Keratinocyte (primary cell): ENCODE measurements at regions not wholly inside any gene's neighbourhood (a gene's known extent, or its start where the extent isn't known, plus 50 kb on each side); places are given as distances from the start of the nearest gene placed in this dataset.

Experiments
- DNase-seq: peaks from one replicate; pipeline ENCODE4 v3.0.0-alpha.2; 2011; ENCODE audit warnings: low read depth, missing footprints, low spot score
- FAIRE-seq: peaks from 2 replicates; lab custom pipeline; 2011; peaks lifted over from hg19 to GRCh38; lab: Jason Lieb, UNC
- H2AFZ ChIP-seq: 2 replicates; pipeline ENCODE4 v1.6.0; 2012; ENCODE audit warnings: low read length, control low read depth, inconsistent platforms; ENCODE audit not compliant: control insufficient read depth
- H3K27ac ChIP-seq: 2 replicates; pipeline ENCODE4 v1.5.1; 2011; ENCODE audit warnings: low read length; ENCODE audit not compliant: control insufficient read depth, insufficient read depth
- H3K27me3 ChIP-seq: 3 replicates; pipeline ENCODE4 v1.6.0; 2011; ENCODE audit warnings: low read length; ENCODE audit not compliant: control insufficient read depth, insufficient read depth; ENCODE audit errors: extremely low read depth
- H3K36me3 ChIP-seq, 2 experiments: 2 replicates in 1 of 2; 3 replicates in 1 of 2; pipeline ENCODE4 v1.5.1; 2011; ENCODE audit warnings: low read length in 2 of 2, mild to moderate bottlenecking in 1 of 2; ENCODE audit not compliant: control insufficient read depth in 2 of 2, insufficient read depth in 2 of 2; ENCODE audit errors: extremely low read depth in 1 of 2
- H3K4me1 ChIP-seq: 3 replicates; pipeline ENCODE4 v1.5.1; 2011; ENCODE audit warnings: low read length; ENCODE audit not compliant: control insufficient read depth, insufficient read depth; ENCODE audit errors: extremely low read depth
- H3K4me2 ChIP-seq: 3 replicates; pipeline ENCODE4 v1.6.0; 2011; ENCODE audit warnings: low read depth, low read length; ENCODE audit not compliant: control insufficient read depth, insufficient read depth; ENCODE audit errors: extremely low read depth
- H3K4me3 ChIP-seq, 3 experiments: fragments of 200-600 bp in 1 of 3; sonication (generic) in 1 of 3; 2 replicates in 2 of 3; 3 replicates in 1 of 3; pipeline ENCODE4 v1.5.1; 2011 to 2016; ENCODE audit warnings: low read length in 3 of 3, mild to moderate bottlenecking in 3 of 3, control low read depth in 2 of 3, inconsistent platforms in 1 of 3, low read depth in 1 of 3, mixed read lengths in 1 of 3, mixed run types in 1 of 3, moderate library complexity in 1 of 3; ENCODE audit not compliant: control insufficient read depth in 2 of 3, insufficient read depth in 2 of 3; ENCODE audit errors: extremely low read depth in 1 of 3
- H3K79me2 ChIP-seq: 2 replicates; pipeline ENCODE4 v1.6.0; 2012; ENCODE audit warnings: low read length; ENCODE audit not compliant: control insufficient read depth, insufficient read depth
- H3K9ac ChIP-seq: 3 replicates; pipeline ENCODE4 v1.6.0; 2011; ENCODE audit warnings: low read length; ENCODE audit not compliant: control insufficient read depth, insufficient read depth; ENCODE audit errors: extremely low read depth
- H3K9me1 ChIP-seq: 3 replicates; pipeline ENCODE4 v1.6.0; 2011; ENCODE audit warnings: low read length; ENCODE audit not compliant: control insufficient read depth, insufficient read depth; ENCODE audit errors: extremely low read depth
- H3K9me3 ChIP-seq: 2 replicates; pipeline ENCODE4 v1.5.1; 2012; ENCODE audit warnings: low read depth, low read length; ENCODE audit not compliant: control insufficient read depth
- H4K20me1 ChIP-seq: 3 replicates; pipeline ENCODE4 v1.6.0; 2011; ENCODE audit warnings: low read length; ENCODE audit not compliant: control insufficient read depth, insufficient read depth; ENCODE audit errors: extremely low read depth
- CTCF ChIP-seq, 3 experiments: IDR thresholded peaks in 1 of 3; conservative IDR thresholded peaks in 1 of 3; optimal IDR thresholded peaks in 1 of 3; 2 replicates in 2 of 3; 3 replicates in 1 of 3; pipeline versions ENCODE3 to v1.5.1; 2011; ENCODE audit warnings: low read length in 3 of 3, mild to moderate bottlenecking in 3 of 3, moderate library complexity in 2 of 3, control low read depth in 1 of 3, inconsistent platforms in 1 of 3; ENCODE audit not compliant: insufficient read depth in 2 of 3; ENCODE audit errors: extremely low read depth in 1 of 3
- EZH2 ChIP-seq: IDR thresholded peaks from one replicate; pipeline ENCODE4 v1.6.1; 2012; ENCODE audit warnings: inconsistent platforms, mild to moderate bottlenecking, low read length, moderate library complexity
- dilution Hi-C: fragments of 300-500 bp; cut with MboI; formaldehyde crosslinking; loops from one replicate; pipeline ENCODE4 v1.7.0; 2020; ENCODE audit warnings: low sequenced_read_pairs; ENCODE audit not compliant: extremely low pct_ligation_motif_present

- Histone ChIP-seq H4K20me1 (no peaks in the 10 kb centered on the region), H3K9me1 (no peaks in the 10 kb centered on the region), H3K9me3 (no peaks in the 10 kb centered on the region), H3K79me2 (no peaks in the 10 kb centered on the region), H3K4me1 (no peaks in the 10 kb centered on the region), H3K27ac (no peak overlapping the region), H3K4me2 (no peak overlapping the region), H3K4me3 (no peak overlapping the region), H3K9ac (no peak overlapping the region), H3K36me3 (no peaks in the 10 kb centered on the region), H2AFZ (no peak overlapping the region), H3K27me3 (no peaks in the 10 kb centered on the region)
- DNase-seq (no peak), FAIRE-seq (no peak)
- no peak for TF ChIP-seq EZH2
- no peak for TF ChIP-seq CTCF (optimal IDR thresholded peaks at IDR 0.05 in 1 of 3, IDR thresholded peaks at IDR 0.05 in 1 of 3, conservative IDR thresholded peaks at IDR 0.05 in 1 of 3; ENCODE audit: extremely low read depth in 1 of 3, insufficient read depth in 2 of 3, low read length in 3 of 3)
- dilution Hi-C loops = no loop called here
These were observed 1450.7 kb upstream of the SPRY2 start for GRCh38 chr13:81791641-81792040.

GRCh38 chr13:81781471-81781870, 1440.5 kb upstream of the SPRY2 start:
- Histone ChIP-seq H3K79me2 (no peaks in the 10 kb centered on the region), H3K4me3 (no peak overlapping the region), H3K36me3 (no peaks in the 10 kb centered on the region), H3K27me3 (no peaks in the 10 kb centered on the region), H3K9me3 (no peaks in the 10 kb centered on the region), H3K4me2 (no peak overlapping the region), H3K4me1 (no peaks in the 10 kb centered on the region), H3K9me1 (no peaks in the 10 kb centered on the region), H4K20me1 (no peaks in the 10 kb centered on the region), H3K9ac (no peak overlapping the region), H3K27ac (no peak overlapping the region), H2AFZ (no peak overlapping the region)
- FAIRE-seq (no peak), DNase-seq (no peak)
- TF ChIP-seq EZH2 = no peak
- TF ChIP-seq CTCF (optimal IDR thresholded peaks at IDR 0.05 in 1 of 3, IDR thresholded peaks at IDR 0.05 in 1 of 3, conservative IDR thresholded peaks at IDR 0.05 in 1 of 3; ENCODE audit: extremely low read depth in 1 of 3, insufficient read depth in 2 of 3, low read length in 3 of 3) = no peak
- dilution Hi-C loops = no loop called here
